ENCODE measurements at regions not wholly inside any gene's neighbourhood (a gene's known extent, or its start where the extent isn't known, plus 50 kb on each side); places are given as distances from the start of the nearest gene placed in this dataset.

- TF ChIP-seq DZIP1 (CRISPR knock-in tag; IDR thresholded peaks at IDR 0.05) (no peak), ZNF143 (CRISPR knock-in tag; IDR thresholded peaks at IDR 0.05) (peak; percentile 59), TAF1 (CRISPR knock-in tag; IDR thresholded peaks at IDR 0.05) (peak; percentile 61; the same call in 1 of the 2 replicates), ZNF543 (CRISPR knock-in tag; IDR thresholded peaks at IDR 0.05) (0 out of 2 replicates have a peak, but pooled peaks have one; percentile 24), HIC2 (CRISPR knock-in tag; IDR thresholded peaks at IDR 0.05; ENCODE audit: low read depth) (0 out of 2 replicates have a peak, but pooled peaks have one; percentile 50), SYNCRIP (IDR thresholded peaks at IDR 0.05; ENCODE audit: insufficient read depth, low read depth, low read length) (no peak), HIVEP1 (CRISPR knock-in tag; IDR thresholded peaks at IDR 0.05) (0 out of 2 replicates have a peak, but pooled peaks have one; percentile 2), CREM (IDR thresholded peaks at IDR 0.05) (peak; percentile 80), CREM (CRISPR knock-in tag; IDR thresholded peaks at IDR 0.05) (no peak), TGIF2 (CRISPR knock-in tag; IDR thresholded peaks at IDR 0.05) (peak; percentile 20; the same call in 1 of the 2 replicates), ZNF629 (CRISPR knock-in tag; conservative IDR thresholded peaks at IDR 0.05) (peak; percentile 36; the same call in 1 of the 2 replicates), LCORL (IDR thresholded peaks at IDR 0.05) (no peak), LCORL (CRISPR knock-in tag; IDR thresholded peaks at IDR 0.05) (peak; percentile 55), FOXA1 (IDR thresholded peaks at IDR 0.05) (no peak), FOXA1 (CRISPR knock-in tag; IDR thresholded peaks at IDR 0.05) (peak; percentile 89), ARID2 (CRISPR knock-in tag; IDR thresholded peaks at IDR 0.05; ENCODE audit: borderline replicate concordance) (no peak), RNF219 (CRISPR knock-in tag; IDR thresholded peaks at IDR 0.05) (0 out of 2 replicates have a peak, but pooled peaks have one; percentile 13), FOXK1 (CRISPR knock-in tag; IDR thresholded peaks at IDR 0.05; ENCODE audit: borderline replicate concordance, low read depth) (peak; percentile 66; the same call in 1 of the 2 replicates), DNMT3B (CRISPR knock-in tag; conservative IDR thresholded peaks at IDR 0.05) (peak; percentile 88), NRL (CRISPR knock-in tag; IDR thresholded peaks at IDR 0.05; ENCODE audit: borderline replicate concordance) (0 out of 2 replicates have a peak, but pooled peaks have one; percentile 31)
- TF ChIP-seq, protein P1, sequence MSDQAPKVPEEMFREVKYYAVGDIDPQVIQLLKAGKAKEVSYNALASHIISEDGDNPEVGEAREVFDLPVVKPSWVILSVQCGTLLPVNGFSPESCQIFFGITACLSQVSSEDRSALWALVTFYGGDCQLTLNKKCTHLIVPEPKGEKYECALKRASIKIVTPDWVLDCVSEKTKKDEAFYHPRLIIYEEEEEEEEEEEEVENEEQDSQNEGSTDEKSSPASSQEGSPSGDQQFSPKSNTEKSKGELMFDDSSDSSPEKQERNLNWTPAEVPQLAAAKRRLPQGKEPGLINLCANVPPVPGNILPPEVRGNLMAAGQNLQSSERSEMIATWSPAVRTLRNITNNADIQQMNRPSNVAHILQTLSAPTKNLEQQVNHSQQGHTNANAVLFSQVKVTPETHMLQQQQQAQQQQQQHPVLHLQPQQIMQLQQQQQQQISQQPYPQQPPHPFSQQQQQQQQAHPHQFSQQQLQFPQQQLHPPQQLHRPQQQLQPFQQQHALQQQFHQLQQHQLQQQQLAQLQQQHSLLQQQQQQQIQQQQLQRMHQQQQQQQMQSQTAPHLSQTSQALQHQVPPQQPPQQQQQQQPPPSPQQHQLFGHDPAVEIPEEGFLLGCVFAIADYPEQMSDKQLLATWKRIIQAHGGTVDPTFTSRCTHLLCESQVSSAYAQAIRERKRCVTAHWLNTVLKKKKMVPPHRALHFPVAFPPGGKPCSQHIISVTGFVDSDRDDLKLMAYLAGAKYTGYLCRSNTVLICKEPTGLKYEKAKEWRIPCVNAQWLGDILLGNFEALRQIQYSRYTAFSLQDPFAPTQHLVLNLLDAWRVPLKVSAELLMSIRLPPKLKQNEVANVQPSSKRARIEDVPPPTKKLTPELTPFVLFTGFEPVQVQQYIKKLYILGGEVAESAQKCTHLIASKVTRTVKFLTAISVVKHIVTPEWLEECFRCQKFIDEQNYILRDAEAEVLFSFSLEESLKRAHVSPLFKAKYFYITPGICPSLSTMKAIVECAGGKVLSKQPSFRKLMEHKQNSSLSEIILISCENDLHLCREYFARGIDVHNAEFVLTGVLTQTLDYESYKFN (CRISPR knock-in tag; conservative IDR thresholded peaks at IDR 0.05): peak; percentile 86
Measured at GRCh38 chr1:234875328-234875952, 253.2 kb downstream of the TOMM20 start (continued).
